ENCODE measurements at regions not wholly inside any gene's neighbourhood (a gene's known extent, or its start where the extent isn't known, plus 50 kb on each side); places are given as distances from the start of the nearest gene placed in this dataset.

GRCh38 chr13:90447734-90448101, 899.8 kb upstream of the MIR17HG start:
- Histone ChIP-seq H3K4me1 (ENCODE audit: control insufficient read depth, insufficient read depth, low read length, poor library complexity, severe bottlenecking) (peaks cover 19% of the 10 kb centered on the region), H3K36me3 (ENCODE audit: control insufficient read depth, insufficient read depth, low read length) (no peaks in the 10 kb centered on the region), H3K27ac (ENCODE audit: low read depth, low read length, severe bottlenecking) (no peak overlapping the region), H3K4me3 (ENCODE audit: extremely low read depth, insufficient read depth, low read length, poor library complexity, severe bottlenecking) (no peak overlapping the region), H3K9me3 (ENCODE audit: control insufficient read depth, low read length) (no peaks in the 10 kb centered on the region)

- Histone ChIP-seq H3K27ac (ENCODE audit: low read depth, low read length, severe bottlenecking) (no peak overlapping the region), H3K36me3 (ENCODE audit: control insufficient read depth, insufficient read depth, low read length) (no peaks in the 10 kb centered on the region)
- 90 to 100% methylated on average over 1 to 2 of the region's 2 CpGs for WGBS, 2 experiments (ENCODE audit: insufficient coverage in 2 of 2)
Observed at GRCh38 chr13:90448466-90449037, 898.9 kb upstream of the MIR17HG start.

GRCh38 chr13:90453342-90453741, 894.1 kb upstream of the MIR17HG start:
- Histone ChIP-seq H3K9me3 (ENCODE audit: control insufficient read depth, low read length) (no peaks in the 10 kb centered on the region), H3K4me3 (ENCODE audit: extremely low read depth, insufficient read depth, low read length, poor library complexity, severe bottlenecking) (no peak overlapping the region), H3K4me1 (ENCODE audit: control insufficient read depth, insufficient read depth, low read length, poor library complexity, severe bottlenecking) (peaks cover 3% of the 10 kb centered on the region), H3K36me3 (ENCODE audit: control insufficient read depth, insufficient read depth, low read length) (no peaks in the 10 kb centered on the region), H3K27ac (ENCODE audit: low read depth, low read length, severe bottlenecking) (no peak overlapping the region)
- WGBS, 2 experiments (ENCODE audit: insufficient coverage in 2 of 2), result no CpG with 5 or more reads among the region's 3 CpGs

More at GRCh38 chr13:90448466-90449037, 898.9 kb upstream of the MIR17HG start:
- H3K9me3 ChIP-seq (ENCODE audit: control insufficient read depth, low read length), result no peaks in the 10 kb centered on the region
- no peak overlapping the region for H3K4me3 ChIP-seq (ENCODE audit: extremely low read depth, insufficient read depth, low read length, poor library complexity, severe bottlenecking)
- H3K4me1 ChIP-seq (ENCODE audit: control insufficient read depth, insufficient read depth, low read length, poor library complexity, severe bottlenecking), result peaks cover 19% of the 10 kb centered on the region

GRCh38 chr13:90454002-90454636, 893.4 kb upstream of the MIR17HG start:
- Histone ChIP-seq H3K36me3 (ENCODE audit: control insufficient read depth, insufficient read depth, low read length) (no peaks in the 10 kb centered on the region), H3K4me3 (ENCODE audit: extremely low read depth, insufficient read depth, low read length, poor library complexity, severe bottlenecking) (no peak overlapping the region), H3K9me3 (ENCODE audit: control insufficient read depth, low read length) (no peaks in the 10 kb centered on the region), H3K4me1 (ENCODE audit: control insufficient read depth, insufficient read depth, low read length, poor library complexity, severe bottlenecking) (no peaks in the 10 kb centered on the region), H3K27ac (ENCODE audit: low read depth, low read length, severe bottlenecking) (no peak overlapping the region)
- WGBS, 2 experiments (ENCODE audit: insufficient coverage in 2 of 2), result no CpG with 5 or more reads among the region's 2 CpGs

DNA sequence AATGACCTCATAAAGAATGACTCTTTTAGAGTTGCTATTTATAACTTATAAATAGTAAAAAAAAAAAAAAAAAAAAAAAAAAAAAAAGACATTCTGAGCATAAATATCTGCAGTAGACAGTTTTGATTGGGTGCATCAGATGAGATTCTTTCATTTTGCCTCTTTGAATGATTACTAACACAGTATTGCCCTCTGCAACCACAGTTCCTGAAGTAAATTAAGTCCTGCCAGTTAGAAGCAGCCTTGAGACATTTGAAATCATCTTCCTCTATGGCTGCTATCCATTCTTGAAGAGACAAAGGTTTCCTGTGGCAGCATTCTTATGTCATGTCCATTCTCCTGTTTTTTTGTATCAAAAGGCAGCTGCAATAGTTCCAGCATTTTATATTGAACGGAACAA, 892.4 kb upstream of the MIR17HG start:
- H3K9me3 ChIP-seq (ENCODE audit: control insufficient read depth, low read length), result no peaks in the 10 kb centered on the region
- no CpG with 5 or more reads among the region's 1 CpG for WGBS, 2 experiments (ENCODE audit: insufficient coverage in 2 of 2)
- H3K4me3 ChIP-seq (ENCODE audit: extremely low read depth, insufficient read depth, low read length, poor library complexity, severe bottlenecking), result no peak overlapping the region
- H3K4me1 ChIP-seq (ENCODE audit: control insufficient read depth, insufficient read depth, low read length, poor library complexity, severe bottlenecking), result no peaks in the 10 kb centered on the region
- H3K36me3 ChIP-seq (ENCODE audit: control insufficient read depth, insufficient read depth, low read length), result no peaks in the 10 kb centered on the region
- H3K27ac ChIP-seq (ENCODE audit: low read depth, low read length, severe bottlenecking), result no peak overlapping the region

GRCh38 chr13:90455823-90456222, 891.7 kb upstream of the MIR17HG start:
- H3K4me3 ChIP-seq (ENCODE audit: extremely low read depth, insufficient read depth, low read length, poor library complexity, severe bottlenecking), result no peak overlapping the region
- WGBS, 2 experiments (ENCODE audit: insufficient coverage in 2 of 2), result 91 to 100% methylated on average over 3 of the region's 4 CpGs
- H3K9me3 ChIP-seq (ENCODE audit: control insufficient read depth, low read length), result no peaks in the 10 kb centered on the region
- H3K27ac ChIP-seq (ENCODE audit: low read depth, low read length, severe bottlenecking), result no peak overlapping the region
- H3K4me1 ChIP-seq (ENCODE audit: control insufficient read depth, insufficient read depth, low read length, poor library complexity, severe bottlenecking), result no peaks in the 10 kb centered on the region
- no peaks in the 10 kb centered on the region for H3K36me3 ChIP-seq (ENCODE audit: control insufficient read depth, insufficient read depth, low read length)

DNA sequence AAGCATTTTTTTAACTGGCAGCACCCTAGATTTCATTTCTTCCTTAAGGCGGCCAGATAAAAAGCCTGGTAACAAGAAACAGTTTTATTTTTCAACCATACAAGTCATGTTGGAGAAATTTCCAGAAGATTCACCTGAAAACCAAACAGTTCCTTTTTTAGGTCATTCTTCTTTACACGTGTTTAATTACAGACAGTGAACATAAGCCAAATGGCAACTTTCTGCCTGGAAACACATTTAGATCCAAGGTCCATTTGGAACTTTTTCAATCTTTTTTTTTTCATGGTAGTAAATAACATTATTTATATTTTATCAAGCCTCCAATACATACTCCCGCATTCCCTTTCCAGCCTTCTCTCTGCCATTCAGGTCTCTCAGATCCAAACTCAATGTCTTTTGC, 886.1 kb upstream of the MIR17HG start:
- Histone ChIP-seq H3K9me3 (ENCODE audit: control insufficient read depth, low read length) (no peaks in the 10 kb centered on the region), H3K4me1 (ENCODE audit: control insufficient read depth, insufficient read depth, low read length, poor library complexity, severe bottlenecking) (no peaks in the 10 kb centered on the region), H3K27ac (ENCODE audit: low read depth, low read length, severe bottlenecking) (no peak overlapping the region), H3K4me3 (ENCODE audit: extremely low read depth, insufficient read depth, low read length, poor library complexity, severe bottlenecking) (no peak overlapping the region), H3K36me3 (ENCODE audit: control insufficient read depth, insufficient read depth, low read length) (no peaks in the 10 kb centered on the region)
- 72 to 86% methylated on average over 2 to 3 of the region's 3 CpGs for WGBS, 2 experiments (ENCODE audit: insufficient coverage in 2 of 2)

DNA sequence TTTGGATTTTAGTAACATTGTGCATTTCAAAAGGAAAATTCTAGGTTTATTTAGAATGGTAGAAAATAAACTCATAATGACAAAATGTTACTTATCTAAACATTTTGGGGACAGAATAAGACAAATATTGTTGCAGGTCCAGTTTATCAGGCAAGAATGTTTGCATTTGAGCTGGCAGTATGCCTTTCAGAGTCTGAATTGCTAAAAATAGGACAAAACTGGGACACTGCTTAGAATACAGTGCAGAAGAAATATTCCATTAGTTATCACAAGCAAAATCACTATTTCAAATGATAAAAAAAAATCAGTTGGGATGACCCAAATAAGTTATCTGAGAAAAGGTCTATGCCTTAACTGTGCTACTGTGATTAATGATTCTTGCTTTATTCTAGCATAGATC, 870.3 kb upstream of the MIR17HG start:
- no peaks in the 10 kb centered on the region for H3K36me3 ChIP-seq (ENCODE audit: control insufficient read depth, insufficient read depth, low read length)
- no peak overlapping the region for H3K27ac ChIP-seq (ENCODE audit: low read depth, low read length, severe bottlenecking)
- H3K4me1 ChIP-seq (ENCODE audit: control insufficient read depth, insufficient read depth, low read length, poor library complexity, severe bottlenecking), result no peaks in the 10 kb centered on the region
- no peak overlapping the region for H3K4me3 ChIP-seq (ENCODE audit: extremely low read depth, insufficient read depth, low read length, poor library complexity, severe bottlenecking)
- no peaks in the 10 kb centered on the region for H3K9me3 ChIP-seq (ENCODE audit: control insufficient read depth, low read length)

GRCh38 chr13:90483906-90484305, 863.6 kb upstream of the MIR17HG start:
- Histone ChIP-seq H3K9me3 (ENCODE audit: control insufficient read depth, low read length) (no peaks in the 10 kb centered on the region), H3K4me1 (ENCODE audit: control insufficient read depth, insufficient read depth, low read length, poor library complexity, severe bottlenecking) (peaks cover 7% of the 10 kb centered on the region), H3K4me3 (ENCODE audit: extremely low read depth, insufficient read depth, low read length, poor library complexity, severe bottlenecking) (no peak overlapping the region), H3K27ac (ENCODE audit: low read depth, low read length, severe bottlenecking) (no peak overlapping the region), H3K36me3 (ENCODE audit: control insufficient read depth, insufficient read depth, low read length) (no peaks in the 10 kb centered on the region)
- no CpG with 5 or more reads among the region's 1 CpG for WGBS, 2 experiments (ENCODE audit: insufficient coverage in 2 of 2)

GRCh38 chr13:90485436-90485835, 862.1 kb upstream of the MIR17HG start:
- H3K4me1 ChIP-seq (ENCODE audit: control insufficient read depth, insufficient read depth, low read length, poor library complexity, severe bottlenecking), result peaks cover 7% of the 10 kb centered on the region
- H3K27ac ChIP-seq (ENCODE audit: low read depth, low read length, severe bottlenecking), result peak overlapping the region; percentile 52
- no peaks in the 10 kb centered on the region for H3K36me3 ChIP-seq (ENCODE audit: control insufficient read depth, insufficient read depth, low read length)
- H3K9me3 ChIP-seq (ENCODE audit: control insufficient read depth, low read length), result no peaks in the 10 kb centered on the region
- H3K4me3 ChIP-seq (ENCODE audit: extremely low read depth, insufficient read depth, low read length, poor library complexity, severe bottlenecking), result no peak overlapping the region

GRCh38 chr13:90492872-90493271, 854.6 kb upstream of the MIR17HG start:
- Histone ChIP-seq H3K4me1 (ENCODE audit: control insufficient read depth, insufficient read depth, low read length, poor library complexity, severe bottlenecking) (no peaks in the 10 kb centered on the region), H3K9me3 (ENCODE audit: control insufficient read depth, low read length) (no peaks in the 10 kb centered on the region), H3K4me3 (ENCODE audit: extremely low read depth, insufficient read depth, low read length, poor library complexity, severe bottlenecking) (no peak overlapping the region), H3K36me3 (ENCODE audit: control insufficient read depth, insufficient read depth, low read length) (no peaks in the 10 kb centered on the region), H3K27ac (ENCODE audit: low read depth, low read length, severe bottlenecking) (no peak overlapping the region)
- WGBS, 2 experiments (ENCODE audit: insufficient coverage in 2 of 2), result 100% methylated on average over 1 of the region's 2 CpGs

Data from mesodermal cell (in vitro differentiated cells).